ENCODE measurements at regions not wholly inside any gene's neighbourhood (a gene's known extent, or its start where the extent isn't known, plus 50 kb on each side); places are given as distances from the start of the nearest gene placed in this dataset.

DNA sequence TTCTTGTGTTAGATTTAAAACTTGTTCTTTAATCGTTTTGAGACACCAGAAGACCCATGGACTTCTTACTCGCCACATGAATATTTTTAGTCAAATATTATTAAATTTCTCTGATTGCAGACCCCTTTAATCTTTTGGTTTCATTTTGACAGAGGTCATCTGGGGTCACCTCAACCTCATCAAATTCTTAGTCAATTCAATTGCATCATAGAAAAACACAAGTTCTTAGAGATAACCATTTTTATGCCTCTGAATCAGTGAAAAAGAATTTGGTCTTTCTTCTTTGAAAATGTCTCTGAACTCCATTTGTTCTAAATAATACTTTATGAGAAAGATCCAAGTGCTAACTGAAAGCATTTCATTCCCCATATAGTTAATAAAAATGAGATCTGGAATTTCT is 55.2 kb upstream of the CBLN4 start:
- Mint-ChIP-seq H3K9me3 (peaks cover 4% of the 10 kb centered on the region), H3K27ac (no peak overlapping the region), H3K4me1 (ENCODE audit: low read depth) (no peaks in the 10 kb centered on the region), H3K27me3 (no peaks in the 10 kb centered on the region), H3K36me3 (ENCODE audit: low read depth) (no peaks in the 10 kb centered on the region), H3K4me3 (no peak overlapping the region)
- Histone ChIP-seq H3K4me3 (ENCODE audit: low read length) (no peak overlapping the region), H3K36me3 (ENCODE audit: insufficient read depth, low read length) (no peaks in the 10 kb centered on the region), H3K9me3 (ENCODE audit: control insufficient read depth in 1 of 2, insufficient read depth in 1 of 2, low read length in 2 of 2) (no peaks in the 10 kb centered on the region), H3K27me3 (ENCODE audit: control insufficient read depth in 1 of 2, insufficient read depth in 2 of 2, low read length in 2 of 2) (no peaks in the 10 kb centered on the region), H3K4me1 (ENCODE audit: insufficient read depth, low read length) (no peaks in the 10 kb centered on the region), H3K27ac (ENCODE audit: low read depth in 1 of 2, low read length in 2 of 2) (no peak overlapping the region)
- ATAC-seq (ENCODE audit: poor library complexity), result no peak
- ChIA-PET CTCF (no interaction called here), POLR2A (no interaction called here)
- intact Hi-C loops (cut with DNase I, micrococcal nuclease), result no loop called here
- TF ChIP-seq, protein P1, sequence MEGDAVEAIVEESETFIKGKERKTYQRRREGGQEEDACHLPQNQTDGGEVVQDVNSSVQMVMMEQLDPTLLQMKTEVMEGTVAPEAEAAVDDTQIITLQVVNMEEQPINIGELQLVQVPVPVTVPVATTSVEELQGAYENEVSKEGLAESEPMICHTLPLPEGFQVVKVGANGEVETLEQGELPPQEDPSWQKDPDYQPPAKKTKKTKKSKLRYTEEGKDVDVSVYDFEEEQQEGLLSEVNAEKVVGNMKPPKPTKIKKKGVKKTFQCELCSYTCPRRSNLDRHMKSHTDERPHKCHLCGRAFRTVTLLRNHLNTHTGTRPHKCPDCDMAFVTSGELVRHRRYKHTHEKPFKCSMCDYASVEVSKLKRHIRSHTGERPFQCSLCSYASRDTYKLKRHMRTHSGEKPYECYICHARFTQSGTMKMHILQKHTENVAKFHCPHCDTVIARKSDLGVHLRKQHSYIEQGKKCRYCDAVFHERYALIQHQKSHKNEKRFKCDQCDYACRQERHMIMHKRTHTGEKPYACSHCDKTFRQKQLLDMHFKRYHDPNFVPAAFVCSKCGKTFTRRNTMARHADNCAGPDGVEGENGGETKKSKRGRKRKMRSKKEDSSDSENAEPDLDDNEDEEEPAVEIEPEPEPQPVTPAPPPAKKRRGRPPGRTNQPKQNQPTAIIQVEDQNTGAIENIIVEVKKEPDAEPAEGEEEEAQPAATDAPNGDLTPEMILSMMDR (IDR thresholded peaks at IDR 0.05), result no peak
- DNase-seq, result no peak

GRCh38 chr20:56069016-56069415 is 63.7 kb upstream of the CBLN4 start:
- Mint-ChIP-seq H3K36me3 (ENCODE audit: low read depth) (no peaks in the 10 kb centered on the region), H3K4me3 (no peak overlapping the region), H3K27ac (no peak overlapping the region), H3K9me3 (peaks cover 7% of the 10 kb centered on the region), H3K27me3 (no peaks in the 10 kb centered on the region), H3K4me1 (ENCODE audit: low read depth) (no peaks in the 10 kb centered on the region)
- DNase-seq (no peak), ATAC-seq (ENCODE audit: poor library complexity) (no peak)
- Histone ChIP-seq H3K9me3 (ENCODE audit: control insufficient read depth in 1 of 2, insufficient read depth in 1 of 2, low read length in 2 of 2) (no peaks in the 10 kb centered on the region), H3K36me3 (ENCODE audit: insufficient read depth, low read length) (no peaks in the 10 kb centered on the region), H3K27me3 (ENCODE audit: control insufficient read depth in 1 of 2, insufficient read depth in 2 of 2, low read length in 2 of 2) (no peaks in the 10 kb centered on the region), H3K4me3 (ENCODE audit: low read length) (no peak overlapping the region), H3K27ac (ENCODE audit: low read depth in 1 of 2, low read length in 2 of 2) (no peak overlapping the region), H3K4me1 (ENCODE audit: insufficient read depth, low read length) (no peaks in the 10 kb centered on the region)
- ChIA-PET CTCF (no interaction called here), POLR2A (no interaction called here)
- intact Hi-C loops (cut with DNase I, micrococcal nuclease), result no loop called here
- TF ChIP-seq, protein P1 (IDR thresholded peaks at IDR 0.05), result no peak

DNA sequence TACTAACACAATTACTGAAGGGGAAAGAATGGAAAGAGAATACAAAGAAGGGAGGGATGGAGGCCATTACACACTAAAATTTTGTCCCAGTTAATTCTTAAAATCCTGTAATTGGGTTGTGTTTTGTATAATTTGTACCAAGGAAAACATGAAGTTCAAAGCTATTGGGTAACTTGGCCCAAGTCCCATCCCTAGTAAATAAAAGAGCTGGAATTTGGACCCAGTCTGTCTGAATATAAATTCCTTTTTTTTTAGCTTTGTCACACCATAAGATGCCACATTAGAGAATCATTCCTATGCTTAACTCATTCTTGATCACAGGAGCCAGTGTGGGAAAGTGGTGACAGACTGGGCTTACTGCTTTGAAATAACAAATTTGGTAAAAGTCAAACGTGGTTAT is 66.8 kb upstream of the CBLN4 start:
- H3K4me3 Mint-ChIP-seq, result no peak overlapping the region
- Histone ChIP-seq H3K27ac (ENCODE audit: low read depth in 1 of 2, low read length in 2 of 2) (no peak overlapping the region), H3K36me3 (ENCODE audit: insufficient read depth, low read length) (no peaks in the 10 kb centered on the region), H3K27me3 (ENCODE audit: control insufficient read depth in 1 of 2, insufficient read depth in 2 of 2, low read length in 2 of 2) (no peaks in the 10 kb centered on the region), H3K4me1 (ENCODE audit: insufficient read depth, low read length) (no peaks in the 10 kb centered on the region), H3K9me3 (ENCODE audit: control insufficient read depth in 1 of 2, insufficient read depth in 1 of 2, low read length in 2 of 2) (no peaks in the 10 kb centered on the region), H3K4me3 (ENCODE audit: low read length) (no peak overlapping the region)
- CTCF ChIA-PET, result no interaction called here
- intact Hi-C loops (cut with DNase I, micrococcal nuclease), result no loop called here
- no peak for DNase-seq
- TF ChIP-seq, protein P1 (IDR thresholded peaks at IDR 0.05), result no peak
- POLR2A ChIA-PET, result no interaction called here
- ATAC-seq (ENCODE audit: poor library complexity), result no peak
- peaks cover 16% of the 10 kb centered on the region for H3K9me3 Mint-ChIP-seq
- no peaks in the 10 kb centered on the region for H3K27me3 Mint-ChIP-seq
- no peak overlapping the region for H3K27ac Mint-ChIP-seq
- H3K4me1 Mint-ChIP-seq (ENCODE audit: low read depth), result no peaks in the 10 kb centered on the region
- H3K36me3 Mint-ChIP-seq (ENCODE audit: low read depth), result no peaks in the 10 kb centered on the region
